ENCODE measurements at regions not wholly inside any gene's neighbourhood (a gene's known extent, or its start where the extent isn't known, plus 50 kb on each side); places are given as distances from the start of the nearest gene placed in this dataset.

DNA sequence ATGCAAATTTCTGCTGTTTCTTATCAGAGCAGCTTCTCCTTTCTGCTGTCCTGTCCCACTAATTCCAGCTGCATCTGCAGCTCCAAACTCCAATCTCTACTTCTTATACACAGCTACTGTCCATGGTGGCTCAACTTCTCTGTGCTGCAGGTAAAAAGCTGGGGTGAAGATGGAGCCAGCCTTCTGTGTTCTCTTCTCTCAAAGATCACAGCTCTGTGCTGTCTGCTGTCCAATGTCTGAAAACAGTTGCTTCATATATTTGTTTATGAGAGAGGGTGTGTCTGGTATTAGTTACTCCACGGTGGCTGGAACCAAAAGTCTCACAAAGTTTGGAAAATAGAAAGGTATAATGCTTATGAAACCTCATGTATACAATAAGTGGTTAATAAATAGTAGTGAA, 445.8 kb upstream of the TBX3 start:
- no peak for DNase-seq (ENCODE audit: low spot score)

DNA sequence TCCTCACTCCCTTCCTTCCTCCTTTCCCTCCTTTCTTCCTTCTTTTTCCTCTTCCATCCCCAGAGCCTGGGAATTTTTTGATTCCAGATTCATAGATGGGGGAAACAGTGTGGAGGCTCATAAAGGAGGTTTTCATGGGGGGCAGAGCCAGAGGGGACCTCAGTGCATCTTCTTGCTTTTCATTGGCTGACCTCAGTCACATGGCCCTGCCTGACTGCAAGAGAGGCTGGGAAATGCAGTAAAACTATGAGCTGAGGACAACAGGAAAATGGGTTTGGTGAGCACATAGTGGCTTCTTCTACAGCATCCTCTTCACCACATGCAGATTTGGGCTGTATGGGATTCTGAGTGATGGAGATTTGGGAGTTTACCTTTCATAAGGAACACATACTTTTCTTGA, 437.1 kb upstream of the TBX3 start:
- no peak for DNase-seq (ENCODE audit: low spot score)

DNA sequence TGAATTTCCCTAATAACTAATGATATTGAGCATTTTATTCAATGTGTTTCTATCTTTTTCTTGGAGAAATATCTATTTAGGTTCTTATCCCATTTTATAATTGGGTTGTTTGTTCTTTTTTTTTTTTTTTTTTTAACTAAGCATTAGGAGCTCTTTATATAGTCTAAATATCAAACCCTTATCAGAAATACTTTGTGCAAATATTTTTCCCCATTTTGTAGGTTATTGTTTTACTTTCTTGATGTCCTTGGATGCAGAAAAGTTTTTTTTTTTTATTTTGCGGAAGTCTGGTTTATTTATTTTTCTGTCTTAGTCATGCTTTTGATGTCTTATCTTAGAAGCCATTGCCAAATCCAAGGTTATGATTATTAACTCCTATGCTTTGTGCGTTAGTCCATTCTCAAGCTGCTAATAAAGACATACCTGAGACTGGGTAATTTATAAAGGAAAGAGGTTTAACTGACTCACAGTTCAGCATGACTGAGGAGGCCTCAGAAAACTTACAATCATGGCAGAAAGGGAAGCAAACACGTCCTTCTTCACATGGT, 434.3 kb upstream of the TBX3 start:
- DNase-seq (ENCODE audit: low spot score): no peak

DNA sequence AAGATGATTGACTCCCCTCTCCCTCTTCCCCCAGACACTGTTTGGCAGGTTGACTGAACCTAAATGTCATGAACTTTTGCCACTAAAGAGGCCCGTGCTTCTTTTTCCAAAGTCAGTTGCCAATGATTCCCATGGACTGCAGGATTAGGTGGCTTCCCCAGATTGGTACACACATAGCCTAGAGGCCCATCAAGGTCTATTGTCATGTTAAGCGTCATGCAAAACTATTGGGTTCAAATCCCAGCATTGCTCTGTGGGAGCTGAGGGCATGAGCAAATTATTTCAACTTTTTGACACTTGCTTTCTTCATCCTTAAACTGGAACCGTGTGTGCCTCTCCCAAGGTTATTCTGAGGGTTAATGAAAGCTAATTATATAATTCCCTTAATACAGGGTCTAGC, 430.2 kb upstream of the TBX3 start:
- no peak for DNase-seq (ENCODE audit: low spot score)

DNA sequence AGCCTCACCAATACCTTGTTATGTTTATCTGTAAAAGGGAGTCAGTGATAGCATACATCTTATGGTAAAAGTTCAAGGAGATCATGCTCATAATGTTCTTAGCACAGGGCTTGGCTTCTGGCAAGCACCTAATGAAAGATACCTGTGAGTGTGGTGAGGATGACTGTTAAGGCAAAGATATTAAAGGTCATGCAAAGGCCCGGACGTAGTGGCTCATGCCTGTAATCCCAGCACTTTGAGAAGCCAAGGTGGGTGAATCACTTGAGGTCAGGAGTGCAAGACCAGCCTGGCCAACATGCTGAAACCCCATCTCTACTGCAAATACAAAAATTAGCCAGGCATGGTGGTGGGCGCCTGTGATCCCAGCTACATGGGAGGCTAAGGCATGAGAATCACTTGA, 425.9 kb upstream of the TBX3 start:
- DNase-seq (ENCODE audit: low spot score): no peak

DNA sequence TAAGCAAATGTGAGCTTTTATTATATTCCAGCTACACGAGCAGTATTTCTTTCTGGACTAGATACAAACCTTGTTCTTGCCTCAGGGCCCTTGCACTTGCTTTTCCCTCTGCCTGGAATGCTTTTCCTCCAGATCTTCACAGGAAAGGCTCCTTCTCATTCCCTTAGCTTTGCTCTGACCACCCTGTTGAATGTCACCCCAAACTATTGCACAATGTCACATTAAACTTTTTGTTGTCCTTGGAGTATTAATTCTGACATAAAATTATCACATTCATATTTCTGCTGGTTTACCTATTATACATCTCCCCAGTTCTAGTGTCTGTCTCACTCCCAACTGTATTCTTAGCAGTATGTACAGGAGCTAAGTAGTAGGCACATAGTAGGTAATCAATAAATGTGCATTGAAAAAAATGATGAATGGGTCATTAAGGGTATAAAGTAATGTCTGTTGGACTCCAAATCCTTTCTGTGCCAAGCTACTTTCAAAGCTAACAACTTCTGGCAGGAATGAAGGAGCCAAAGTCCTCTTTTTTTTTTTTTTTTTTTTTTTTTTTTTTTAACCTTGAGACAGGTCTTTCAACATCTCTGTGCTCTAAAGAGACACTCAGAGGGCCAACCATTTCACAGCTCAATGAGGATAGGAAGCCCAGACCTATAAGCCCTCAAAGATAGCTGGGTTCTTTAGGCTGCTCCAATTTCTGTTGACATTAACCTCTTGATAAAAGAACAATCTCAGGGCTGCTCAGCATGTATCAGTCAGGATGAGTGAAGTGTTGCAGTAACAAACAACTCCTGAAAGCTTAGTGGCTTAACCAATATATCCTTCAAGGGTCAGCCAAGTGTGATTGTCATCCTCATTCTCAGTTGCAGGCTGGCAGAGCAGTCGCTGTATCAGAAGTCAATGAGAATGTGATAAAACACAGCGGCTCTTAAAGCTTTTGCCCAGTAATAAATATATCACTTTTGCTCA, 424.4 kb upstream of the TBX3 start:
- no peak for DNase-seq (ENCODE audit: low spot score)

DNA sequence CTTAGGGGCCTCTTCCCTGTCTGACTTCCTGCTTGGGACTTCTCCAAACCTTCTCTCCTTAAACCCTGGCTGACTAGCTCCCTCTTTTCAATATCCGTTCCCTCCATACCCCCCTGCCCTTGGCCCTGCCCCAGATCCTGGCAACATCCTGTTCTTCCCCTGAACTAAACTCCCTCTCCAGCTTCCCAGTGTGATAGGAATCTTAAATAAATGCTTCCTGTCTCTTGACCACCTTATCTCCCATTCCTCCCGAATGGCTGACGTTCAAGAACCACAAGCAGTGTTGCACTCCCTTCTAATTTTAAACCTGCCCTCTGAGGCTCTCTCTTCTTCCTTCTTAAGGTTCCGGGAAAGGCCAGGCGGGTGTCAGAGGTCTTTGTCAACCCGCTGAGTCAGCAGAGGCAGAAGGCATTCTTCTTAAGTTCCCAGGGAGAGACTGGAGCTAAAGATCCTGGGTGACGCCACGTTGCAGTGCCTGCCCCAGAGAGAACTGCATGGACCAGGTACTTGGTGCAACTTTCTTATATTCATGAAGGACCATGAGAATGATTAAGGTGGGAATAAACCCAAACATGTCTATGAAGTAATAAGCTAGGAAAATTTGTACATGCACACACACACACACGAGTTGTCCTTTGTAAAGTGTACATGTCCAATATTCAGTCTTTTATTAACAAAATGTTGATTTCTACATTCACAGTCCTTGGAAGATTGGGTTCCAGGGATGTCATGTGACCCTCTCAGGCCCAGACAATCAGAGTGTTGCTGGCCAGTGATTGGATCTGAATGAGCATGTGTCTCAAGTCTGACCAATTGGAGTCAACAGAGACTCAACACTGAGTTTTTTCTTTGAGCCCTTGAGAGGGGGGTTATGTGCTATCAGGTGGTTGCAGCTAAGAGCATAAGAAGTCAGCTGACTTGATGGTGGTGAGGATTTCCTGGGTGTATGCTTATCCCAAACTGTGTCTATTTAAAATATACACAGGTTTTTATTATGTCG, 420.2 kb upstream of the TBX3 start:
- peak; percentile 7 for DNase-seq (ENCODE audit: low spot score)

DNA sequence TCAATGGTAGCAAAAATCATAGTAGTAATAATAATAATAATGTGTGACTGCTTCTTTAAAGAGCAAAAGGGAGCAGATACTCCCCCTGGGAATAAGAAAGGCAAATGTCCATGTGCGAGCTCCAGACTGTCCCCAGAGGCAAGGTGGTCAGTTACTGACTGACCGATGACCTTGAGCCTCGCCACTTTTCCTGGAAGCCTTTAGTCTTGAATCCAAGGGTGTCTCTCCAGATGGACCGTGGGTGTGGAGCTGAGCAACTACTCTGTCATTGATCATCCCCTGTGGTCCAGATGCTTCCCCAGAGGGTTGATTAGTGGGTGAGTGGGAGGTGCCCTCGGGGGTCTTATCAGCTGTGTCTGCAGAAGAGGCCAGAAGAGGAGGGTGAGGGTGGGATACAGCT, 418.5 kb upstream of the TBX3 start:
- no peak for DNase-seq (ENCODE audit: low spot score)

DNA sequence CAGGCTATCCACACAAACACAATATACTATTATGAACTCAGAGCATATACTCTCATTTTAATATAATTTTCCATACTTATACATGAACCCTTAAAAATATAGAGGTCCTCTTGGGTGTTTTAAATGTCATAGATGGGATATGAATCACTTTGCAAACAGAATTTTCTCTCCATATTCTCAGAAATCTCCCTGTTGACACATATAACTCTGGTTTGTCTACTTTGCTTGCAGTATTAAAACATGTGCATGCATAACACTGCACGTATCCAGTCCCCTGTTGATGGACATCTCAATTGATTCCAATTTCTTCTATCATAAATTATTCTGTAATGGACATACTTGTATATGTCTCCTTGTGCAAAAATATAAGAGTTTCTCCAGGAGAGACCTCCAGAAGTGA, 417.5 kb upstream of the TBX3 start:
- DNase-seq (ENCODE audit: low spot score): no peak

DNA sequence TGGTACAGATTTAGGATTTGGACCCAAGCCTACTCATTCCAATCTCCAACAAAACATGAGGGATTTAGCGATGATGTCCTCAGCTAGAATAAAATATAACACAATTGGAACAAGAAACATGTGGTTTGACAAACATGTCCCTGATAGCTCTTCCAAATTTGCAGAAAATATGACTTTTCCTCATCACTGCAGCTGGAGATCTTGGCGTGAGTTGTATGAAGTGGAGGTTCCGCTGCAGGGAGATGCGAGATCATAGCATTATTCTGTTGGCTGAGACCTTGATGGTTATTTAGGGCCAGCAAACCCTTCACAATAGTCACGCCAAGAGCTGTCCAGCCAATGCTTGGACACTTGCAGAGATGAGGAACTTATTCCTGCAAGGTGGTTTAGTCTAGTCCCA, 413.4 kb upstream of the TBX3 start:
- no peak for DNase-seq (ENCODE audit: low spot score)

DNA sequence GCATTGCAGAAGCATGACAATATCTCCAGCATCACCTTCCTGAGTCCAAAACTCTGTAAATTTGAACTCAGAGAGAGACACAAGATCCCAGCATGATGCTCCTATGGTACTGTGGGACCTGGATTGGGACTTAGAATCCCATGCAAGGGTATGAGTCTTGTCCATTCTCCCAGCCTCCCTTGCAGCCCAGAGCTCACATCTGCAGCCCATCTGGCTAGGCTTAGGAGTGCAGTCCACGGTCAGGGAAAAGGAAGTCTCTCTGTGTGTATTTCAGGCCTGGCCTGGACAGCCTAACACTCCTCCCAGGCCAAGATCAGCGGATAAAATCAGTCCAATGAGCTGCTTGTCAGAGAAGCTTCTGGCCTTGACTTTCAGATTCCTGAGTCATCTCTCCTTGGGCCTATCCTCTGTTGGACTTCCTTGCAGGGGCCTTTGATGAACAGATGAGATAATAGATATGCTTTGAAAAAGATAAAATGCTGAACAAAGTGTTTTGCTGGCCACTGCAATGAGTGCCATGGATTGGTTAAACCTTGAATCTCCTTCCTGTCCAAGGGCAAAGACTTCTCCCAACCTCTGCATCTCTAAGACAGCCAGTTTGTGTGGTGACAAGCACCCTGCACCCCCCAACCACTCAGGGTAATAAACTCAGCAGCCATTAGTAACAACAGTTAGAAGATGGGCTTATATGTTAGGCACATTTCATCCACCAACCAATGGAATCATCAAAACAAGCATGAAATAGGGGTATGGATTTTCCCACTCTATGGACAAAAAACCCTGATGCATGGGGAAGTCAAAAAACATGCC, 412.8 kb upstream of the TBX3 start:
- no peak for DNase-seq (ENCODE audit: low spot score)

DNA sequence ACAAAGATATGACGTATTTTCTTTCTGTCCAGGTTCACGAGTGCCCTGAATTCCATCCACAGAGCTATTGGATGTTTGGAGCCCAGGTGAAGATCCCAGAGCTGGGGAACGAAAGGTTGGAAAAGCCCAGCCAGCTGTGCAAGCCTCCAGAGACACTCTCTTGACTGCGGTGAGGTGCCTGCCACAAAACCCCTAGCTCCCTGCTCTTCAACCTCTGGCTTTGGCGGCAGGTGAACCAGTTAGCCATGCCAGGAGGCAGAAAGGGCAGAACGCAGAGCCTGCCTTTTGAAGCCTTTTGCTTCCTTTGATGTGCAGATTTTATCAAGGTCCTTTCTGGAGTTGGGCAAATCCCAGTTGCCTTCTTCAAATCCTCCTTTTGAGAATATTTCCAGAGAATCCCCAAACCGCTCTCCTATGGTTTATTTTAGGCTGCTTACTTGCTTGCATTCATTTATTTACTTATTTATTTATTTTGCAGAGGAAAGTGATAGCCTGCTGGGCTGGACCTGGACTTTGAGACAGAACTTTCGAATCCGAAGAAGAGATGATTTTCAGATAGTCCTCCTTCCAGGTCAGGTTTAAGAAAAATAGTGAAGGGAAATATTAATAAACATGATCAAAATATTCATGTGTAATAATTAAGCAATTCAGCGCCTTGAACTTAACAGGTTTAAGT, 411.2 kb upstream of the TBX3 start:
- DNase-seq (ENCODE audit: low spot score): no peak

DNA sequence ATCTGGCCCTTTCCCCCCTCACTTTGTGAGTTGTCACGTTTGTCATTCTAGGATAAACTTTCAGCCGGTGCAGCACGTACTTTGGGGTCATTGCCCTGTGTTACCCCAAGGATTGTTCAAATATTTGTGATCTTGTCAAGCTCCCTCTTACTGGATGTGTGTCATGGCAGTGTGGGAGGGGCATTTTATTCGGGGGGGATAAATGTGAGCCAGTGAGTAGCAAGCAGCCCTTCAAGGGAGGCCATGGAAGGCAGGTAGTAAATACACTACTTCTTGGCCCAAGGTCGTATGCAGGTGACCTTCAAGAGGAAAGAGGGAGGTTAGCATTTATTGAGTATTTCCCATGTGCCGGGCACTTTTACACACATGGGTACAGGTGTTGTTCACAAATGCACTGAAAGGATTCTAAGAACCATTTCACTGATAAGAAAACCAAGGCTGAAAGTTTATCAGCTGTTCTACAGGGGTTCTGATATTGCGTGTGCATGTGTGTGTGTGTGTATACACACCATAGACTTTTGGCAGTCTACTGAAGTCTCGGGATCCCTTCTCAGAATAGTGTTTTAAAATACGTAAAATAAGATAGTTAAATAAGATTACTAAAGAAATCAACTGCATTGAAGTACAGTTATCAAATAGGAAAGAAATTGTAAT, 410.3 kb upstream of the TBX3 start:
- no peak for DNase-seq (ENCODE audit: low spot score)

DNA sequence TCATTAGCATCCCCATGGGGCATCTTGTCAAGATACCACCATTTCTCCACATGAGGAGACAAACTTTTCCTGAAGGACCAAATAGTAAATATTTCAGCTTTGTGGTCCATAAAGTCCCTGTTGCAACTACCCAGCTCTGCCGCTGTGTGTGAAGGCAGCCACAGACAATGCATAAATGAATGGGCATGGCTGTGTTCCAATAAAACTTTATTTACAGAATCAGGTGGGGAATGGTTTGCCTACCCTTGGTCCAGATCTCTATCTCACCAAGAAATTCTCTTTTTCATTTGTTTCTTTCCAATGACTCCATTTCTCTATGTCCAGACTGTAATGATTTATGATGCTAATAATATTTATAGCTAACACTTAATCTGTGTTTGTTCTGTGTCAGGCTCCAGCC, 409.3 kb upstream of the TBX3 start:
- no peak for DNase-seq (ENCODE audit: low spot score)

DNA sequence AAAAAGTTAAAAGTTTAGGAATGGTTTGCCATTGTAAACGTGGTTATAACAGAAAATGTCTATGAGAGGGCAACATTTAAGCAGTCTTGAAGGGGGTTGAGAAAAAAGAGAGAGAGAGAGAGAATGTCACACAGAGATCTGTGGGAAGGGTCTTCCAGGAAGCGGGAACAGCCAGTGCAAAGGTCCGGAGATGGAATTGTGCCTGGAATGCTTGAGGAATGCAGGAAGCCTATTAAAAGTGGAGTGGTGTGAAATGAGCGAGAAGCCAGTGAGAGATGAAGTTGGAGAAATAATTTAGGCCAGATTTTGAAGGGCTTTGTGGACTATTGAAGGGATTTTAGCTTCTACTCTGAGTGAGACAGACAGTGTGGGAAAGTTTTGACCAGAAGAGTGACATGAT, 406.8 kb upstream of the TBX3 start:
- DNase-seq (ENCODE audit: low spot score): no peak

DNA sequence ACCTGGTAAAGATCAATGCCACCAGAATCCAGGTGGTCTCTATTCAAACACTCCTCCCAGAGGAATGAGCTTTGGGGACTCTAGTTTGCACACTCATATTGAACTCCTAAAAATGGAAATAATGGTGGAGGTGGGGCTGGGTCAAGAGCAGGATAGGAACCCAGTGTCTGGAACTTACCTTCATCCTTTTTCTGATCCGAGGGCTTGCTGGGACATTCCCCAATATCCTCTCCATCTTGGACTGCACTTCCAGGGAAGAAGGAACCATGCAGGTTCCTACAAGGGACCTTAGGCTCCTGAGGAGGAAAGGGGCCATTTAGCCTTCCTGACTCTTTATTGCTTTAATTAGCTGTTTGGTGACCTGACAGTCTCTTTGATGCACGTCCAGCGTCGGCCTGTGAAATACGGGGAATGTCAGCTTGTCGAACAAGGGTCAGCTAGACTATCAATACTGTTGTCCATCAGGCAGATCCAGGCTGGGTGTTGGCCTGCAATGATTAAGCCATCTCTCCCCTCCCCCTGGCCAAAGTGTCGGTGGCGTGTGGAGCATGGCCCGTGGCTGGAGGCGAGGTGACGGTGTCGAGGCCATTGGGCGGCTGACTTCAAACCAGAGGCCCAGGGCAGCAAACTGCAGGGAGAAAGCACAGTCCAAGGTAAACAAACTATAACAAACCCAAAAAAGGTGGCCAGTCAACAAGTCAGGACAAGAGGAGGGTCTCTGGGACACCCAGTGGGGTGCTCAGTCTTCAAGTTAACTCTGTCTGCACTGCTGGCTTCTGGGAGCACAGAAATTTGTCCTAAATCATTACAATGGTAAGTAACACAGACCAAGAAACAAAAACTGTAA, 405.2 kb upstream of the TBX3 start:
- DNase-seq (ENCODE audit: low spot score): no peak

DNA sequence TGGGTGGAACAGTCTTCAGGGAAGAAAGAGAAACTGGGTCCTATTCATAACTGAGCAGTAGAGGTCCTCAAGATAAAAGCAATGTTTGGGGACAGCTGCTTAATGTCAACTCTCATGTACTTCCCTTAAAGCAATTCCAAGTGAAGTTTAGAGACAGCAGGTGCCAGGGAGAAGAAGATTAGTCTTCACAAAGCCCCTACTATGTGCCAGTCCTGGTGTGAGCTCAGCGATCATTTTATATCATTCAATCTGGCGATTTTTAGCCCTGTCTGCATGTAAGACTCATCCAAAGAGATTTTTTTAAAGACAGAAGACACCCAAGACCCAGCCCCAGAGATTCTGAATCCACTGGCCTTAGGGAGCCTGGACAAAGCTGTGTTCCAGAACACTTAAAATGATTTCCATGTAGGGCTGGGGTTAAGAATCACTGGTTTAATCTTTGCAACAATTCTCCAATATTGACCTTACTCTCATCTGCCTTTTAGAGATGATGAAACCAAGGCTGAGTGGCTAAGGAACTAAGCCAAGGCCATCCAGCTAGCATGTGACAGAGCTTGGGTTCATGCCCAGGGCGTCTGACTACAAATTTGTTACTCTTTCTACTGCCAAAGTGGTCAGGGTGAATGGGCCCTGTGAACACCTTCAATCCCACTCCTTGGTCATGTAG, 404.5 kb upstream of the TBX3 start:
- DNase-seq (ENCODE audit: low spot score): no peak

DNA sequence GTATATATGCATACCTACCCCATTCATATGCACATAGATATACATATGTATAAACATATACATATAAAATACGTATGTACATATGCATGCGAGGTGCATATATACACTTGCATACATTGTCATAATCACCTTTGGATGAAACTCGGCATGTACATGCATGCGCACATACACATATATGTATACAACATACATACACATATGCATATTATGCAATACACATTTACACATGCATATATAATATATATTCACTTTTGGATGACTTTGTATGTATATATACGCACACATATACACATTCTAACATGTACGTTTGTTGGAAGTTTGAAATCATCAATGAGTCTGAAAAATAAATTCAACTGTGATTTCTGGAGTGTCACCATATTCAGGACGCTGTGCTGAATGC, 401.6 kb upstream of the TBX3 start:
- no peak for DNase-seq (ENCODE audit: low spot score)

DNA sequence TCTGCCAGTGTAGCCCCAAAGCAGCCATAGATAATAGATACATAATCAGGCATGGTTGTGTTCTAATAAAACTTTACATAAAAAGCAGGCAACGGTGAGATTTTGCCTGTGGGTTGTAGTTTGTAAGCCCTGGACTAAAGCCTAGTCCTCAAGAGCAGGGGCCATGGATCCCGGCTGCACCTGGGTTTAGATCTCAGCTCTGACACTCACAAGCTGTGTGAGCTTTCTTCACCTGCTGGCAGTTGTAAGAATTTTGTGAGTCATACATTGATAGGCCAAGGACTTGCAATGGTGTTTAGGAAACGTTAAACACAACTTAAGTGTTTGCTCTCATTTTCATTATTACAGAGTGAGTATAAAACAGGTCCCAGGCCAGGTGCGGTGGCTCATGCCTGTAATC, 395.8 kb upstream of the TBX3 start:
- no peak for DNase-seq (ENCODE audit: low spot score)

Data from globus pallidus (tissue), 1 donor.